ENCODE measurements at regions not wholly inside any gene's neighbourhood (a gene's known extent, or its start where the extent isn't known, plus 50 kb on each side); places are given as distances from the start of the nearest gene placed in this dataset.

DNA sequence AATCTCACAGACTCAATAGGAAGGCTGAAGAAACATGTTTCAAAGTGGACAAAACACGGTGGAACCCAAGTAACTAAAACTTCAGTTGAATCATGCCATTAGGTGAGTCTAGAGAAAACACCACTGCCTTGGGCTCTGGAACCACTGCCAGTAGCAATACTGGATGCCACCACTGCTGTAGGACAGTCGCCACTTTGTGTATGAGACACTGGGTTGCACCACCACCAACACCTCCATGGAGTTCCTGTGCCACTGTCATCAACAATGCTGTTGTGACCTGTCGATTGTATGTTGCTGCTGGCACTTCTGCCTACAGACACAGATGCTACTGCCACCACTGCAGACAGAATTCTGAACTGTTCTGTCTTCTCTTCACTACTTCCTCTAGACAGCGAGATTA, 686.7 kb downstream of the METTL4 start:
- no CpG with 5 or more reads among the region's 4 CpGs for WGBS, 2 donors (ENCODE audit: extremely low coverage in 2 of 2, insufficient read length in 2 of 2, insufficient replicate concordance in 1 of 2)
- no peak overlapping the region for H3K14ac ChIP-seq (ENCODE audit: low read length)

GRCh38 chr18:1891641-1892040, 679.7 kb downstream of the METTL4 start:
- Histone ChIP-seq H3K23ac (ENCODE audit: low read depth, low read length, poor library complexity) (no peak overlapping the region), H3K4me3 (ENCODE audit: low read length in 2 of 2) (no peak overlapping the region), H3K27me3 (ENCODE audit: control insufficient read depth in 3 of 3, insufficient read depth in 3 of 3, low read depth in 1 of 3, low read length in 3 of 3) (no peaks in the 10 kb centered on the region), H3K9me3 (replicated peaks in 1 of 2; ENCODE audit: control insufficient read depth in 2 of 2, insufficient read depth in 1 of 2, low read depth in 1 of 2, low read length in 2 of 2) (no peaks in the 10 kb centered on the region), H3K4me2 (ENCODE audit: insufficient read depth, low read length, poor library complexity, severe bottlenecking) (no peak overlapping the region), H2BK12ac (ENCODE audit: low read length) (no peak overlapping the region), H4K8ac (ENCODE audit: low read depth, low read length) (no peak overlapping the region), H2AFZ (ENCODE audit: low read length) (no peak overlapping the region), H2BK120ac (ENCODE audit: low read depth, low read length) (no peak overlapping the region), H3K9ac (ENCODE audit: low read depth, low read length, poor library complexity) (no peak overlapping the region), H2AK5ac (ENCODE audit: low read depth, low read length) (no peak overlapping the region), H2BK15ac (ENCODE audit: low read length) (no peak overlapping the region), H4K91ac (ENCODE audit: low read depth, low read length, poor library complexity) (no peak overlapping the region), H2BK5ac (ENCODE audit: low read length) (no peak overlapping the region), H3K27ac (replicated peaks; ENCODE audit: low read length) (no peak overlapping the region), H3K36me3 (replicated peaks in 1 of 2; ENCODE audit: control insufficient read depth in 2 of 2, insufficient read depth in 2 of 2, low read length in 2 of 2) (no peaks in the 10 kb centered on the region), H3K14ac (ENCODE audit: low read length) (no peak overlapping the region), H3K18ac (ENCODE audit: low read length) (no peak overlapping the region), H3K4ac (ENCODE audit: low read length) (no peak overlapping the region), H3K79me1 (ENCODE audit: low read depth, low read length) (no peaks in the 10 kb centered on the region), H3K4me1 (ENCODE audit: control insufficient read depth in 2 of 2, insufficient read depth in 1 of 2, low read depth in 1 of 2, low read length in 2 of 2) (peaks cover 0 to 3% of the 10 kb centered on the region in 2 donors)
- no CpG with 5 or more reads among the region's 1 CpG for WGBS, 2 donors (ENCODE audit: extremely low coverage in 2 of 2, insufficient read length in 2 of 2, insufficient replicate concordance in 1 of 2)
- no peak for DNase-seq (ENCODE audit: low spot score)

More for the DNA sequence above, 686.7 kb downstream of the METTL4 start:
- H4K8ac ChIP-seq (ENCODE audit: low read depth, low read length), result no peak overlapping the region
- no peak overlapping the region for H3K9ac ChIP-seq (ENCODE audit: low read depth, low read length, poor library complexity)
- no peak overlapping the region for H3K4me2 ChIP-seq (ENCODE audit: insufficient read depth, low read length, poor library complexity, severe bottlenecking)
- no peak overlapping the region for H4K91ac ChIP-seq (ENCODE audit: low read depth, low read length, poor library complexity)
- H3K23ac ChIP-seq (ENCODE audit: low read depth, low read length, poor library complexity), result no peak overlapping the region
- H3K79me1 ChIP-seq (ENCODE audit: low read depth, low read length), result no peaks in the 10 kb centered on the region
- H3K4me3 ChIP-seq (ENCODE audit: low read length in 2 of 2), result no peak overlapping the region
- no peak overlapping the region for H3K4ac ChIP-seq (ENCODE audit: low read length)
- no peak overlapping the region for H2BK12ac ChIP-seq (ENCODE audit: low read length)
- H2AFZ ChIP-seq (ENCODE audit: low read length), result no peak overlapping the region
- H3K18ac ChIP-seq (ENCODE audit: low read length), result no peak overlapping the region
- no peak overlapping the region for H2BK5ac ChIP-seq (ENCODE audit: low read length)
- H3K36me3 ChIP-seq (replicated peaks in 1 of 2; ENCODE audit: control insufficient read depth in 2 of 2, insufficient read depth in 2 of 2, low read length in 2 of 2), result no peaks in the 10 kb centered on the region
- H2BK15ac ChIP-seq (ENCODE audit: low read length), result no peak overlapping the region
- H2AK5ac ChIP-seq (ENCODE audit: low read depth, low read length), result no peak overlapping the region
- H3K9me3 ChIP-seq (replicated peaks in 1 of 2; ENCODE audit: control insufficient read depth in 2 of 2, insufficient read depth in 1 of 2, low read depth in 1 of 2, low read length in 2 of 2), result peaks cover 0 to 2% of the 10 kb centered on the region in 2 donors
- DNase-seq (ENCODE audit: low spot score), result no peak
- no peak overlapping the region for H3K27ac ChIP-seq (replicated peaks; ENCODE audit: low read length)
- no peaks in the 10 kb centered on the region for H3K4me1 ChIP-seq (ENCODE audit: control insufficient read depth in 2 of 2, insufficient read depth in 1 of 2, low read depth in 1 of 2, low read length in 2 of 2)
- H3K27me3 ChIP-seq (ENCODE audit: control insufficient read depth in 3 of 3, insufficient read depth in 3 of 3, low read depth in 1 of 3, low read length in 3 of 3), result no peaks in the 10 kb centered on the region
- no peak overlapping the region for H2BK120ac ChIP-seq (ENCODE audit: low read depth, low read length)

GRCh38 chr18:1892191-1892590, 679.1 kb downstream of the METTL4 start:
- Histone ChIP-seq H2BK5ac (ENCODE audit: low read length) (no peak overlapping the region), H2BK12ac (ENCODE audit: low read length) (no peak overlapping the region), H3K18ac (ENCODE audit: low read length) (no peak overlapping the region), H3K4me1 (ENCODE audit: control insufficient read depth in 2 of 2, insufficient read depth in 1 of 2, low read depth in 1 of 2, low read length in 2 of 2) (peaks cover 0 to 3% of the 10 kb centered on the region in 2 donors), H2BK15ac (ENCODE audit: low read length) (no peak overlapping the region), H2AK5ac (ENCODE audit: low read depth, low read length) (no peak overlapping the region), H3K4ac (ENCODE audit: low read length) (no peak overlapping the region), H4K91ac (ENCODE audit: low read depth, low read length, poor library complexity) (no peak overlapping the region), H3K9ac (ENCODE audit: low read depth, low read length, poor library complexity) (no peak overlapping the region), H3K79me1 (ENCODE audit: low read depth, low read length) (no peaks in the 10 kb centered on the region), H3K27ac (replicated peaks; ENCODE audit: low read length) (no peak overlapping the region), H2BK120ac (ENCODE audit: low read depth, low read length) (no peak overlapping the region), H4K8ac (ENCODE audit: low read depth, low read length) (no peak overlapping the region), H3K9me3 (replicated peaks in 1 of 2; ENCODE audit: control insufficient read depth in 2 of 2, insufficient read depth in 1 of 2, low read depth in 1 of 2, low read length in 2 of 2) (no peaks in the 10 kb centered on the region), H3K36me3 (replicated peaks in 1 of 2; ENCODE audit: control insufficient read depth in 2 of 2, insufficient read depth in 2 of 2, low read length in 2 of 2) (no peaks in the 10 kb centered on the region), H3K23ac (ENCODE audit: low read depth, low read length, poor library complexity) (no peak overlapping the region), H3K14ac (ENCODE audit: low read length) (no peak overlapping the region), H2AFZ (ENCODE audit: low read length) (no peak overlapping the region), H3K4me2 (ENCODE audit: insufficient read depth, low read length, poor library complexity, severe bottlenecking) (no peak overlapping the region), H3K4me3 (ENCODE audit: low read length in 2 of 2) (no peak overlapping the region), H3K27me3 (ENCODE audit: control insufficient read depth in 3 of 3, insufficient read depth in 3 of 3, low read depth in 1 of 3, low read length in 3 of 3) (no peaks in the 10 kb centered on the region)
- DNase-seq (ENCODE audit: low spot score), result no peak

GRCh38 chr18:1895456-1896185, 675.7 kb downstream of the METTL4 start:
- Histone ChIP-seq H4K91ac (ENCODE audit: low read depth, low read length, poor library complexity) (no peak overlapping the region), H3K4me1 (ENCODE audit: control insufficient read depth in 2 of 2, insufficient read depth in 1 of 2, low read depth in 1 of 2, low read length in 2 of 2) (peaks cover 0 to 3% of the 10 kb centered on the region in 2 donors), H3K23ac (ENCODE audit: low read depth, low read length, poor library complexity) (no peak overlapping the region), H3K4me3 (ENCODE audit: low read length in 2 of 2) (no peak overlapping the region), H2BK12ac (ENCODE audit: low read length) (no peak overlapping the region), H2BK120ac (ENCODE audit: low read depth, low read length) (no peak overlapping the region), H3K4me2 (ENCODE audit: insufficient read depth, low read length, poor library complexity, severe bottlenecking) (no peak overlapping the region), H3K27ac (replicated peaks; ENCODE audit: low read length) (no peak overlapping the region), H3K9ac (ENCODE audit: low read depth, low read length, poor library complexity) (no peak overlapping the region), H3K4ac (ENCODE audit: low read length) (no peak overlapping the region), H3K18ac (ENCODE audit: low read length) (no peak overlapping the region), H2AK5ac (ENCODE audit: low read depth, low read length) (no peak overlapping the region), H4K8ac (ENCODE audit: low read depth, low read length) (no peak overlapping the region), H3K14ac (ENCODE audit: low read length) (no peak overlapping the region), H3K27me3 (ENCODE audit: control insufficient read depth in 3 of 3, insufficient read depth in 3 of 3, low read depth in 1 of 3, low read length in 3 of 3) (no peaks in the 10 kb centered on the region), H2BK15ac (ENCODE audit: low read length) (no peak overlapping the region), H2AFZ (ENCODE audit: low read length) (no peak overlapping the region), H3K36me3 (replicated peaks in 1 of 2; ENCODE audit: control insufficient read depth in 2 of 2, insufficient read depth in 2 of 2, low read length in 2 of 2) (no peaks in the 10 kb centered on the region), H3K9me3 (replicated peaks in 1 of 2; ENCODE audit: control insufficient read depth in 2 of 2, insufficient read depth in 1 of 2, low read depth in 1 of 2, low read length in 2 of 2) (no peaks in the 10 kb centered on the region), H3K79me1 (ENCODE audit: low read depth, low read length) (no peaks in the 10 kb centered on the region), H2BK5ac (ENCODE audit: low read length) (no peak overlapping the region)
- DNase-seq (ENCODE audit: low spot score), result no peak
- WGBS, 2 donors (ENCODE audit: extremely low coverage in 2 of 2, insufficient read length in 2 of 2, insufficient replicate concordance in 1 of 2), result no CpG with 5 or more reads among the region's 4 CpGs
